HG03175 (cell line): ENCODE measurements at regions not wholly inside any gene's neighbourhood (a gene's known extent, or its start where the extent isn't known, plus 50 kb on each side); places are given as distances from the start of the nearest gene placed in this dataset.

ENCODE experiments used
- ATAC-seq: cut with Tn5 transposase; IDR thresholded peaks from one replicate; pipeline ENCODE4 v1.9.1; 2021; ENCODE audit warnings: mild to moderate bottlenecking, moderate library complexity; ENCODE audit not compliant: unreplicated experiment

DNA sequence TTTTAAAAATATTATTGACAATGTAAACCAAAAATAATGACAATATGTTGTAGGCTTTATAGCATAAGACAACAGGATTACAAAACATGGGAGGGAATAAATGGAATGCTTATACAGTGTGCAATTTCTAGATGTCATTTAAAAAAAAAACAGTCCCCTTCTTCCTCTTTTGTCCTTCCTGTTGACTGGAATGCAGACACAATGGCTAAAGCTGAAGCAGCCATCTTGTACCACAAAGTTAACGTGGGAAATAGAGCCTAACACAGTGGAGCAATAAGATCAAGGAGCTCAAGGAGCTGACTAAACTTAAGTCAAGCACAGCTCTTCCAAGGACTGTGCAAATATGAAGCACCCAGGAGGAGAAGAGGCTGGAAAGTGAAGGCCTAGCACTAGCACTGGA lies 208.1 kb downstream of the ARHGAP12 start:
- no peak for ATAC-seq

DNA sequence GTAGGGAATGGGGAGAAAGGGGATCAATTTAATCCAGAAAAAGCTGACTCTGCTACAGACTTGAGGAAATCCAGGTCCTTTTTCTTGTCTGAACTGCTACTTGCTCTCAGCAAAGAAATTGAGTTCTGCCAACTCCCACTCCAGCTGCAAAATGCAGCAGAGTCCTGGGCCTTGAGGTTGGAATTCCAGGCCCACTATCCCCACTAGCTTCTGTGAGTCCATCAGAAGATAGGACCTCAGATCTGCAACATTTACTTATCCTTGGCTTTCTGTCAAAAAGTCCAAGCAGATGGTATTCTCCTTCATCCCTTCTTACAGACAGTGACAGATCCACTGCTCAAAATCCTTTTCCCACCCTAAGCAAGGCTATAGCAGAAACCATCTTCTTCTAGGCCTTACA lies 219.2 kb downstream of the ARHGAP12 start:
- ATAC-seq, result no peak

DNA sequence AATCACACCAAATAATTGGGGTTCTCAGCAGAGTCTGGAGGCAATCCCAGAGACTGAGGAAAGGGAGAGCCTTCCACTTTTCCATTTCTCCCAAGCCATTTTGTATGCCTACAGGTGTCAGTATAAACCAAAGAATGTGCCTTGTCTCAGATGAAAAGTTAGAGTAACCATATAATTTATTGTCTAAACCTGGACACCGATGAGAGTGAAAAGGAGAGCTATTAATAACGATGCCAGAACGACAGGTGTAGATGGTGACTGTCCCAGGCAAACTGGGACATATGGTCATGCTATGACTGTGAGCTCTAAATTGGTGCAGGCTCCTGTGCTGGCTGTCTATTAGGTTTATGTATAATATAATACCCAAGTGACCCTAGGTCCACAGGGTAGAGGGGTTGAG lies 219.6 kb downstream of the ARHGAP12 start:
- ATAC-seq, result no peak

DNA sequence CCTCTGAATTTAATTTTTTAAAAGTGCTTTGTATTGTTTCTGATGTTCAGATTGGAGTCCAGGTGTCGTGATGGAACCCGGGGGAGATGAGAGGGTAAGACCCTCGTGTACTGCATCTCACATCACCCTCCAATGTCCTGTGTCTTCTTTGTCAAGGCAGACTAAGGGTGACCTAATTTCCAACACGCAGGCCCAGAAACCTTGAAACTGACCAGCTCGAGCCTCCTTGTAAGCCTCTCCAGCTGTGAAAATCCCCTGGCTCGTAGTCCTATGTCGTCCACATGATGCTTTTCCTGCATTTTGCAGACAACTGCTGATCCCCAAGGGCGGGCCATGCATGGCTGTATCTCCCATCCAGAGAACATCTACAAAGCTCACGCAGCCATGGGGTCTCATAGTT lies 220.2 kb downstream of the ARHGAP12 start:
- no peak for ATAC-seq

DNA sequence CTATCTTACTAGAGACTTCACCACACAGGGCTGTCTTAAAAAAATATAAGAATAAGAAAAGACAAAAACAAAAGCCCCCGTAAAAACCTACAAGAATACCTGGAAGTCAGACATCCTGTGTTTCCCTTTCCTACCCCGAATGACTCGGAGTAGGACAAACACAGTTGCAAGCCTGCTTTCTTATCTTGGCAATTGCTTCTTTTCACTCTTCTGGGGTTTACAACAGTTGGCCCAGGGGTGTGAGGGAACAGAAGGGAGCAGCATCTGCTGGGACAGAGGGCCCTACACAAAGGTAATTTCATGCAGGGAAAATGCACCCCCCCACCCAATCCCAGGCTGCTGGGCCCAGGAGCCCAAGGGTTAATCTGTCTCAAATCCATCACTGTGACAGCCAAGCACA lies 220.6 kb downstream of the ARHGAP12 start:
- ATAC-seq, result no peak

DNA sequence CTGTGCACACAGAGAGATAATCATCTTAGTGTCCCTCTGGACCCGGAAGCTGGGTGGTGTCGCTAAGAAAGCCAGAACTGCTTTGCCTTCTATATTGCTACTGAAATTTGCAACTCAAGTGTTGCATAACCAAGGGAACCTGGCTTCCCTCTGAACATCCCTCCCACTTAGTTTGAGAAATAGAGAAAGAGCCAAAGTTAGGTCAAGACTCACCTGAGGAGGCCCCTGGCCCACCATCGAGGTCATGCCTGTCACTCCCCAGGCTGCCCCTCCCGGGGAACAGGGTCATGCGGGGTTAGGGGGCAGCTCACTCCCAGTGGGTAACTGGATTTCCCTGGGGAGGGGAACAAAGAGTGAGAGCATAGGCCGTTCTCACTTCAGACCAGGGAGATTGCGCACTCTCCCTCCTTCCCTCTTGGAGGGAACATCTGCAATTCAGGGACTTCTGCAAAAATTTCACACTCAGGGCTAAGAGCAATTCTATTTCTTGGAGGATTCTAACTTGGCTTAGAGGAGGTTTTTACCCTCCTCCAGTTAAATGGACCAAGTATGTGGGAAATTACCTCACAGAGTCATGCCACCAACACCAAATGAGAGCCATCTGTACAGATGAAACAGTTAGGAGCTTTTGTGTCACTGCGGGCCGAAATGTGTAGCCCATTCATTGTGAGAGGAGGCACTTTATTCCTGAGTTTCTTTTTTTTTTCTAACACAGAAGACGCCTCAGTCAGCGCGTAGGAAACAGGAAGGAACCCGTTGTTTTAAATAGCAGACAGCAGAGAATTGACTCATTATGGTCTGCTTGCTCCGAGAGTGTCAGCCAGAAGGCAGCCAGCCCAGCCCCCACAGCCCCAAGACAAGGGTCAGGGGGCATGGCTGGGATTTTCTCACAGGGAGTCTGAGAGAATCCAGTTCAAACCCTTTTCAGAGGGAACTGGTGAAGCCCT lies 221.3 kb downstream of the ARHGAP12 start:
- peak; percentile 85 for ATAC-seq

DNA sequence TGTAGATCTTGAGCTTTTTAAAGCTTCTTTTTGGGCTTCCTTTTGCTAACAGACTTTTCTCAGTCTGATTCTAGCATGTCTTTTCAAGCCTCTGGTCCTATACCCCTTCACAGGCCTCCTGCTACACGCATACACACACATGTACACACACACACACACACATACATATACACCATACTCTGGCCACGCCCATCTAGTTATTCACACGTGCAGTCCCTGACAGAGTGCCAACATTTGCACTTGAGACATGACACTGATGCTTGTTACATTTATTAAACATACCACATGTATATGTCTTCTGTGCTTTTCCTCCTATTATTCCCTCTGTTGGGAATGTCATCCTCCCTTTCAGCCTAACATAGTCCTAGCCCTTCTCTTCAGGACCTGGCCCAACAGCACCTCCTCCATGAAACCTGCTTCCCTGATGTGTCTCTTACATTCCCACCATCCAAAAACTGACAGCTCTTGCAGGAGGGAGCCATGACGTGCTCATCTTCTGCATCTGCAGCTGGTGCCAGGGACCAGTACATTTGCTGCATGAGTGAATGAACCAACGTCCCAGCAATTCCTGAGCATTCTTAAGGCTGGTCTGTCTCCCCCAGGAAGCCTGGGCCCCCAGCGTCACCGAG lies 222.1 kb downstream of the ARHGAP12 start:
- no peak for ATAC-seq

DNA sequence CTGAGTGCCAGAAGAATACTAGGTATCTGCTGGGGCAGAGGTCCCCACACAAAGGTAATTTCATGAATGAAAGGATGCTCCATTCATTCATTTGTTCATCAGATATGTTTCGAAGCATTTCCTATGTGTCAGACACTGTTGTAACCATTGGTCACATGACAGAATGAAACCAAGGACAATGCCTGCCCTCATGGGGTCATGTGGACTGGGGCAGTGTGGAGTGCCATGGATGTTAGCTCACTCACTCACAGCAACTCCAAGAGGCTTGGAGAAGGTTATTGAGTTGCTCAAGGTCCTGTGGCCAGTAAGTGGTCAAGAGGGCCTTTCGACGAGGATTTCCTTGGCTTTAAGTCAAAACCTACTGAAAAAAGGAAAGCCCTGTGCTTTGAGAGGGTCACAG lies 223.5 kb downstream of the ARHGAP12 start:
- no peak for ATAC-seq

DNA sequence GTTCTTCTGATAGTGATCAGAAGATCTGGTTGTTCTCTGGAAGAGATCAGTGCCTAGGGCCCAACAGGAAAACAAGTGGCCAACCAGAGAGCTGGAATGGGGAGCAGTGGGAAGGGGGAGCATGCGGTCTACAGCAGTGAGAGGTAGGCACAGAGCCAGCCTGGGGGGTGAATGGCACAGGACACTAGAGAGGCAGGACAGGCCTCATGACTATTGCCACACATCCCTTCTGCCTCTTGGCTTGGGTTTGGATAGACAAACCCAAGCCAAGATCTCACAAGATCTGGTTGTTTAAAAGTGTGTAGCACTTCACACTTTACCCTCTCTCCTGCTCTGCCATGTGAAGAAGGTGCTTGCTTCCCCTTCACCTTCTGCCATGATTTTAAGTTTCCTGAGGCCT lies 224.4 kb downstream of the ARHGAP12 start:
- no peak for ATAC-seq

DNA sequence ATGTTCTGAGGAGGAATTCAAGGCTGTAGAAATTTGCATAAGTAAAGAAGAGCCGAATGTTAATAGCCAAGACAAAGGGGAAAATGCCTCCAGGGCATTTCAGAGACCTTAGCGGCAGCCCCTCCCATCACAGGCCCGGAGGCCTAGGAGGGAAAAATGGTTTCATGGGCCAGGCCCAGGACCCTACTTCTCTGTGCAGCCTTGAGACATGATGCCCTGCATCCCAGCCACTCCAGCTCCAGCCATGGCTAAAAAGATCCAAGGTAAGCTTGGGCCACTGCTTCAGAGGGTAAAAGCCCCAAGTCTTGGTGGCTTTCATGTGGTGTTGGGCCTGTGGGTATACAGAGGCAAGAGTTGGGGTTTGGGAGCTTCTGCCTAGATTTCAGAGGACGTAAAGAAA lies 225.7 kb downstream of the ARHGAP12 start:
- ATAC-seq, result no peak

DNA sequence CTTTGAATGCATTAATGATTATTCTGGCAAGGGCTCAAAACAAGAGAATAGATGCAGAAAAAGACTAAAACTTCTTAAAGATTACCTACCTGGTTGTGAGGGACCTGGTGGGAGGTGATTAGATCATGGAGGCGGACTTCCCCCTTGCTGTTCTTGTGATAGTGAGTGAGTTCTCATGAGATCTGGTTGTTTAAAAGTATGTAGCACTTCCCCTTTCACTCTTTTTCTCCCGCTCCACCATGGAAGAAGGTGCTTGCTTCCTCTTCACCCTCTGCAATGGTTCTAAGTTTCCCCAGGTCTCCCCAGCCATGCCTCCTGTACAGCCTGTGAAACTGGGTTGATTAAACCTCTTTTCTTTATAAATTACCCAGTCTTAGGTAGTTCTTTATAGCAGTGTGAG lies 226.6 kb downstream of the ARHGAP12 start:
- ATAC-seq, result no peak

DNA sequence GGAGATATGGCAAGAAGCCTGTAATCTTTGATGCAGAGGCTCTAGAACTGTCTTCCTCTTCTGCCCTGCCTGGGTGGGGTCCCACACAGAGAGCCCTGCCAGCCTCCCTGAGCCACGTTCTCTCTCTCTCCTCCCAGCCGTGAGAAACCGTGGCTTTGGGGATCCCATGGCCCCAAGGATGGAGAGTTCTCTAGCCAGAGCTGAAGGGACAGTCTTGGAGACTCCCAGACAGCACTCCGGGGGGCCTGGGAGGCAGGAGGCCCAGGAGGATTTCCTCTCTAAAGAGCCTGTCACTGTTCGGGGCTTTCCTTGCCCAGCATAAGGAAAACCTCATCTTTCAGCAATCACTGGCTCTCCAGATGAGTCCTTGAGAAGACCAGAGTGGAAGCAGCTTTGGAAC lies 227.1 kb downstream of the ARHGAP12 start:
- no peak for ATAC-seq

DNA sequence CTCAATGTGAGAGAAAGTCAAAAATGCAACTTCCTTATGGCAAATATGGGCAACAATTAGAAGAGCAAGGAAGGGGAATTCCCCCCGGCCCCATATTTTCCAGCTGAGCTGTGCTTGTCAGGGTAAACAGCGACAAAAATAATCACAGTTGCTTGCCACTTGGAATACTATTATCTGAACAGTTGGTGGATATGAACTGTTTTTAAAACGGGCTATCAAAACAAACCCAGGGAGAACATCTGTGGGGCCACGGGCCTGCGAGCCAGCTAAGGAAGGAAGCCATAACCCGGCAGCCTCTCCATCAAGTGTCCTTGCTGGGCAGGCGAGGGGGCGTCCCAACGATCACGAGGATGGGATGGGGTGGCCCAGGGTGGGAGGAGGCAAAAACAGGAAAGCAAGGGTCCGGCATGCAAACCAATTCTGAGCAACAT lies 228.4 kb downstream of the ARHGAP12 start:
- no peak for ATAC-seq

DNA sequence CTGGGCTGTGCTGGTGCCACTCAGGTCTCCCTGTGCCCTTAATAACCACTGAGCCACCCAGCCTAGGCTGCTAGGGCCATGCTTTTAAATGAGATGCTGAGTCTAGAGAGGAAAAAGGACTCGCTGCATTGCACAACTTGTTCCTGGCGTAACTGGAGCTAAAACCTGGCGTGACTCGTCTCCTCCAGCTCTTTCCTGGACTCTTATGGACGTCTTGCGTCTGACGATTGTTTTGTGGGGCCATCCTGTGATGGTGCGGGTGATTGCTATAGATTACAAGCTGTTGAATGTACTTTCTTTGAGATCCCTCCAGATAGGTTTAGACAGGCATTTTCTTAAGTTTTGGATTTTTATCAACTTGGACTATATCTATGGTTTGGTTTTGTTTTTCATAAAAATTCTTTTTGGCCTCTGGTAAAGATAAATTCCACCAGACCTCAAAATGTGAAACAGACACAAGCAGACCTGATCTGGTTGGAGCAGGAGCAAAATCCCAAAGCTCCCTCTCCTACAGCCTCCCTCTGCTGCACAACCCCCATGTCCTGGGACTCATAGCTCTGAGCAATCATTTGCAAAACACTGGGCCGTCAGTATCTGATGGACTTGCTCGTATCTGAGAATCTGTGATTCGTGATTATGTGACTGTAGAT lies 230.3 kb downstream of the ARHGAP12 start:
- ATAC-seq, result no peak

DNA sequence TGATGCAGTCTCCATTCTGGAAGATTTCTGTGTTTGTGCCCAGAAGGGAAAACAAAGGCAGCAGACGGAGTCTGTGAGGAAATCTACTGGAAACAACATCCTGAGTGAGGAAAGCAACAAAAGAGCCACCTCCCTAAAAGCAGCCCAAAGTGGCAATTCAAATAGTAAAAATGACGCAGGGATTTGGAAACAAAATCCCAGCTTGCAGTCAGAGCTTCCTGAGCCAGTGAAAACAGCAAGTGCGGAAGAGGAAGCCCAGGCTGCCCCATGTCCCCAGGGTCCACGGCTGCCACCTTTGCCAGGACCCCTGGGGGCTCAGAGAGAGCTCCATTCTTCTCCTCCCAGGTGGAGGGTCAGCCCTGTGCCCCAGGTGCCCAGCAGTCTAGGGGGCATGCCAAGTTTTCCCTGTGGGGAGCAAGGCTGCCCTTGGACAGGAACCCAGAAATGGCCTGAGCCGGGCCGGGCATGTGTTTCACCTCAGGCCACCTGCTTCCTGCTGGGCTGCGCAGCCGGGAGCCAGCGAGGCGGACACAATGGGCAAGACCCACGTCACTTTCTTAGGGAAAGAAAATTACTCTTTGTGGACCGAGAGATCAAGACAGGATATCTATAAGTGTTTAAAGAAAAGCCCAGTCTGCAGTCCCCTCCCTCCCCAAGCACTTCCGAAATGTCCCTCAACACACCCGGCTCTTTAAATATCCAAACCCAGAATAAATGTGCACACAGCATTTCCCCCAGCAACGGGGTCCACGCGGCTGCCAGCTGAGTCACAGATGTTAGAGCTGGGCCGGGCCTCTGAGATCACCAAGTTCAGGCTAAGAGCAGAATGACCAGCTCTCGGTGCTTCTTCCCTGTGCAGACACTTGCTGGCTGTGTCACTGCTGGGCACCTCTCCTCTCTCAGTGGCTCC lies 231.1 kb downstream of the ARHGAP12 start:
- ATAC-seq, result no peak

DNA sequence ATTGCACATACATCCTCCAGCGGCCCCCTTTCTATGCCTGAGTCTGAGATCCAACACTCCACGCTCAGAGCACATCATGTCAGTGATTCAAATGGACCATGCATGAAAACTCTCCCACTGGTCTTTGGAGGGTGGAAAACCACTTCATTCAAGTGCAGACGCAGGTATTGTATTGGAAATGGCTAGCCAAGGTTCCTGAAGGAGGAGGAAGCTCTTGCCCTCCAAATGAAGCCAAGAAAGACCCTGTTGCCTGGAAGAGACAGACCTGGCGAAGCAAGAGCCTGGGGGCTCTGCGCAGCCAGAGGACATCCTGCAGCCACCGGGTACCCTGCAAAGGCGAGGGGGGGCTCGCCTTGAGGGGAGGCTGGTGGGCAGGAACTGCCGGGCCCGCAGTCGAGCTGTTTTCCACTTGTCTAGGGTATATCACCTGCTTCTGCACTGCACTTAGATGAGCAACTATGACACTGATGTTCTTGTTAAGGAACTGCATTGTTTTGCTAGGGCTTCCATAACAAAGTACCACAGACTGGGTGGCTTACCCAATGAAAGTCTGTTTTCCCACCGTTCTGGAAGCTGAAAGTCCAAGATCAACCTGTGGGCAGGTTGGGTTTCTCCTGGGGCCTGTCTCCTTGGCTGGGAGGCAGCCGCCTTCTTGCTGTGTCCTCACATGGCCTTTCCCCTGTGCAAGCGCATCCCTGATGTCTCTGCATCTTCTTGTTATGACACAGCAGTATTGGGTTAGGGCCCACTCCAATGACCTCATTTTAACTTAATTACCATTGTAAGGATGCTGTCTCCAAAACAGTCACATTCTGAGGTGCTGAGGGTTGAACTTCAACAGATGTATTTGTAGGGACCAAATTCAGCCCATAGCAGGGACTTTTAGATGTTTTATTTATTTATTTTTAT lies 233.4 kb downstream of the ARHGAP12 start:
- no peak for ATAC-seq

DNA sequence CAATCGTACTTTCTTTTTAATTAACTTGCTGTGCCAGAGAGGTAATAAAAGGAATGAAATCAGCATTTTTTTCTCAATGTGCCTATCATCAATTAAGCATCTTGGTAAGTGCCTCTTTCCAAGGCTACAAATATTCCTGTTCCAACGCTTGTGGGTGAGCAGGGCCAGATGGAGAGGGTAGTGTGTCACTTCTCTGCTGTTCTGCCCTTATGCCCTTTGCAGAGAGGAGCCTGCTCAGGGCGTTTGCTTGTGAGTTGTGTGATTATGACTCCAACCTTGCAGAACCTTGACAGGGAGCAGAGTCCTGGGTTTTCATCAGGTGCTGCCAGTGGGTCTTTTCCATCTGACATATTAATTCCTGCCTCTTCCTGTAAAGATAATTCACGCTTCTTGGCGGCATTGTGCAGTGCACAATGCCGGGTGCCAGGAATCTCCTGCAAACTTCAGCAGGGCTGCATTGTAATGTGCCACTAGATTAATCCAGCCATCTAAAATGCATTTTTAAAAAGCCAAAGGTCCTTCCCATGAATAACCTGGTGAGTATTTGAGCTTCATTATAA lies 234.4 kb downstream of the ARHGAP12 start:
- ATAC-seq, result no peak

DNA sequence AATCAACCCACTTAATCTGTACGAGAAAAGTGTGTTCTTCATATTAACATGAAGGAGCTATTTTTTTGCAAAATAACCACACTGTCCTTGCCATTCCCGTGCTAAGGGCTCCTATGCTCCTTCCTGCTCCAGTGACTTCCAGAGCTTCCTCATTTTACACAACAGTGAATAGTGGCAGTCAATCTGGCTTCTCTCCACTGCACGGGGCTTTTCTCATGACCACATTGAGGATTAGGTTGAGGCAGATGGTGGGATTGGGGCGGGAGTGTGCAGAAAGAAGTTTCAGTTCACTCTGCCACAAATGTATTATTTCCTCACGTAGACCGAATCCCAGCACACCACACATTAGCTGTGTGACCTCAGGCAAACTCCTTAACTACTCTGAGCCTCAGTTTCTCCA lies 235.1 kb downstream of the ARHGAP12 start:
- ATAC-seq, result no peak

DNA sequence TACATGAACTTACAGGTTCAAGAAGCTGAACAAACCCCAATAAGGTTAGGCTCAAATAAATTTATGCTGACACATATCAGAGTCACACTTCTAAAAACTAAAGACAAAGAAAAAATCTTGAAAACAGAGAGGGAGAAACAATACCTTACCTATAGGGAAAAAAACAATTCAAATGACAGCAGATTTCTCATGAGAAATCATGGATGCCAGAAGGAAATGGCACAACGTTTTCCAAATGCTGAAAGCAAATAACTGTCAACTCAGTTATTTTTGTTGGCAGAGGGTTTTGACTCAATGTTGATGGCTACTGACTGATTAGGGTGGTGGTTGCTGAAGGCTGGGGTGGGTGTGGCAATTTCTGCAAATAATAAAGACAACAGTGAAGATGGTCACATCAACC lies 239.4 kb downstream of the ARHGAP12 start:
- ATAC-seq, result no peak
